Peyer's patch (tissue), 4 donors: ENCODE measurements at regions not wholly inside any gene's neighbourhood (a gene's known extent, or its start where the extent isn't known, plus 50 kb on each side); places are given as distances from the start of the nearest gene placed in this dataset.

Experiments used
- DNase-seq, 3 donors: peaks; one replicate each; pipeline ENCODE4 v3.0.0-alpha.2; 2017 to 2019
- H3K27ac ChIP-seq, 4 donors: fragments of 200-600 bp; sonication (generic); one replicate each; pipeline ENCODE4 v1.5.1; 2016 to 2019
- H3K27me3 ChIP-seq, 2 donors: fragments of 200-600 bp; sonication (generic); one replicate each; pipeline ENCODE4 v1.5.1; 2019
- H3K36me3 ChIP-seq, 3 donors: fragments of 200-600 bp; sonication (generic); one replicate each; pipeline ENCODE4 v1.5.1; 2016 to 2019
- H3K4me1 ChIP-seq, 4 donors: fragments of 200-600 bp; sonication (generic); one replicate each; pipeline ENCODE4 v1.5.1; 2016 to 2019
- H3K4me3 ChIP-seq, 4 donors: fragments of 200-600 bp; sonication (generic); 1 replicate in 3 of 4; 2 replicates in 1 of 4; pipeline ENCODE4 v1.5.1; 2016 to 2019; ENCODE audit warnings: mild to moderate bottlenecking in 1 of 4
- H3K9me3 ChIP-seq, 4 donors: fragments of 200-600 bp; sonication (generic); one replicate each; pipeline ENCODE4 v1.5.1; 2016 to 2019; ENCODE audit warnings: mild to moderate bottlenecking in 1 of 4
- POLR2A ChIP-seq, 2 donors: fragments of 450-650 bp; IDR thresholded peaks; one replicate each; pipeline ENCODE4 v1.5.1; 2017; ENCODE audit warnings: antibody characterized with exemption in 2 of 2, mild to moderate bottlenecking in 2 of 2, moderate library complexity in 2 of 2
- TF ChIP-seq, protein P1 (sequence below), 6 experiments: fragments of 450-650 bp in 4 of 6; fragments of 200-600 bp in 2 of 6; sonication (generic) in 1 of 6; IDR thresholded peaks; one replicate each; pipeline ENCODE4 v1.5.1; 2017 to 2019; ENCODE audit warnings: antibody characterized with exemption in 6 of 6, mild to moderate bottlenecking in 3 of 6, moderate library complexity in 1 of 6

- H3K4me1 ChIP-seq: no peaks in the 10 kb centered on the region
- H3K36me3 ChIP-seq: no peaks in the 10 kb centered on the region
- H3K27ac ChIP-seq: no peak overlapping the region
- no peaks in the 10 kb centered on the region for H3K27me3 ChIP-seq
- TF ChIP-seq, protein P1, sequence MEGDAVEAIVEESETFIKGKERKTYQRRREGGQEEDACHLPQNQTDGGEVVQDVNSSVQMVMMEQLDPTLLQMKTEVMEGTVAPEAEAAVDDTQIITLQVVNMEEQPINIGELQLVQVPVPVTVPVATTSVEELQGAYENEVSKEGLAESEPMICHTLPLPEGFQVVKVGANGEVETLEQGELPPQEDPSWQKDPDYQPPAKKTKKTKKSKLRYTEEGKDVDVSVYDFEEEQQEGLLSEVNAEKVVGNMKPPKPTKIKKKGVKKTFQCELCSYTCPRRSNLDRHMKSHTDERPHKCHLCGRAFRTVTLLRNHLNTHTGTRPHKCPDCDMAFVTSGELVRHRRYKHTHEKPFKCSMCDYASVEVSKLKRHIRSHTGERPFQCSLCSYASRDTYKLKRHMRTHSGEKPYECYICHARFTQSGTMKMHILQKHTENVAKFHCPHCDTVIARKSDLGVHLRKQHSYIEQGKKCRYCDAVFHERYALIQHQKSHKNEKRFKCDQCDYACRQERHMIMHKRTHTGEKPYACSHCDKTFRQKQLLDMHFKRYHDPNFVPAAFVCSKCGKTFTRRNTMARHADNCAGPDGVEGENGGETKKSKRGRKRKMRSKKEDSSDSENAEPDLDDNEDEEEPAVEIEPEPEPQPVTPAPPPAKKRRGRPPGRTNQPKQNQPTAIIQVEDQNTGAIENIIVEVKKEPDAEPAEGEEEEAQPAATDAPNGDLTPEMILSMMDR (IDR thresholded peaks at IDR 0.05): no peak
- TF ChIP-seq POLR2A (IDR thresholded peaks at IDR 0.05): no peak
- H3K4me3 ChIP-seq: no peak overlapping the region
- DNase-seq: peak in 1 of 3 donors; percentile 14
- no peaks in the 10 kb centered on the region for H3K9me3 ChIP-seq
Measured at GRCh38 chr1:5709461-5709975, 282.7 kb downstream of the NPHP4 start.

- Histone ChIP-seq H3K9me3 (no peaks in the 10 kb centered on the region), H3K36me3 (no peaks in the 10 kb centered on the region), H3K4me3 (no peak overlapping the region), H3K27me3 (no peaks in the 10 kb centered on the region), H3K4me1 (no peaks in the 10 kb centered on the region), H3K27ac (no peak overlapping the region)
- TF ChIP-seq POLR2A (IDR thresholded peaks at IDR 0.05): no peak
- TF ChIP-seq, protein P1 (IDR thresholded peaks at IDR 0.05): no peak
- peak in 2 of 3 donors; percentile 23 to 28 for DNase-seq
Measured at GRCh38 chr1:5708346-5709245, 283.6 kb downstream of the NPHP4 start.

DNA sequence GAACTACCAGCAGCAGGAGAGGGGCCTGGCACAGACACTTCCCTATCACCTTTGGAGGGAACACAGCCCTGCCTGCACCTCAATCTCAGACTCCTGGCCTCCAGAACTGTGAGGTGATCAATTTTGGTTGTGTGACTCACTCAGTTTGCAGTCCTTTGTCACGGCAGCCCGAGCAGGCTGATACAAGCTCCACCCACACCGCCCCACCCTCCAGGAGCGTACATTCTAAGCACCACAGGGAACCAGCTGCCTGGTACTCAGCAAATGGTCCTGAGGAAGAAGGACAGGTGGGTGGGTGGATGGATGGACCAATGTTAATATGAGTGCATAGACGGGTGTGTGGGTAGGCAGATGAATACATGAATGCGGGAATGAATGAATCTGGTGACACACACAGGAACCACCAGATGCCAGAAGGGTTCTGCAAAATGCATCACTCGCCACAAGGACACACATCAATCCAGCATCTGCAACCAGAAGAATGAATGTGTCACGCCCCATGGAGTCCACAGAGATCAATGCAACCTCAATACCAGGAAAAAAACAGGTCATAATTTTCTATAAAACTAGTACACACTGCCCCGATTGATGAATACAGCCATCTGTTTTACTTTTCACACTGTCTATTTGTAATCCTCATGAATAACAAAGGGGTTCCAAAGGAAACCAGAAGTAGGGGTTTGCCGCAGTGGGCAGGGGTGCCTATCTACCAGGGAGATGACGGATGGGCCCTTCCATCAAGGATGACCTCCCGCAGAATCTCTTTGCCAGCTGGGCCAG lies 284.5 kb downstream of the NPHP4 start:
- H3K9me3 ChIP-seq: no peaks in the 10 kb centered on the region
- peak in 2 of 3 donors; percentile 39 to 40 for DNase-seq
- no peak overlapping the region for H3K4me3 ChIP-seq
- no peaks in the 10 kb centered on the region for H3K36me3 ChIP-seq
- no peaks in the 10 kb centered on the region for H3K27me3 ChIP-seq
- TF ChIP-seq, protein P1 (IDR thresholded peaks at IDR 0.05): no peak
- no peak for TF ChIP-seq POLR2A (IDR thresholded peaks at IDR 0.05)
- no peaks in the 10 kb centered on the region for H3K4me1 ChIP-seq
- no peak overlapping the region for H3K27ac ChIP-seq

DNA sequence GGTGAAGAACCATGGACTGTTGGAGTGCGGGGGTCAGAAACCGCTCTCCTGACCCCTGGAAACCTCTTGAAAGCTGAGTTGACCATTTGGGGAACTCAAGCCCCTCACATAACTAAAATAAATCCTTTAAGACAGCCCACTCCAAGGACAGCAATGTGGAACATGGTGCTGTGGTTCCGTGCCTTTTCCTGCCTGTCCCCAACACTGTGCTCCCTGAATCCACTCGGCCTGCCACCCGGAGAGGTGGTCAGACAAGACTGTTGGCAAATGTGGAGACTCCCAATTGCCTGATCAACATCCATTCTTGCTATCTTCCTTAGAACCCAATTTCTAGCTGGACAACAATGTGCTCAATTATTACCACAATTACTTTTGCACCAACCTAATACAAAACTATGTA lies 286.0 kb downstream of the NPHP4 start:
- no peaks in the 10 kb centered on the region for H3K36me3 ChIP-seq
- no peaks in the 10 kb centered on the region for H3K9me3 ChIP-seq
- no peak overlapping the region for H3K27ac ChIP-seq
- no peak for DNase-seq
- TF ChIP-seq POLR2A (IDR thresholded peaks at IDR 0.05): no peak
- TF ChIP-seq, protein P1 (IDR thresholded peaks at IDR 0.05): no peak
- no peaks in the 10 kb centered on the region for H3K27me3 ChIP-seq
- no peaks in the 10 kb centered on the region for H3K4me1 ChIP-seq
- no peak overlapping the region for H3K4me3 ChIP-seq

GRCh38 chr1:5705751-5706150 lies 286.5 kb downstream of the NPHP4 start:
- DNase-seq: no peak
- H3K27me3 ChIP-seq: no peaks in the 10 kb centered on the region
- TF ChIP-seq POLR2A (IDR thresholded peaks at IDR 0.05): no peak
- TF ChIP-seq, protein P1 (IDR thresholded peaks at IDR 0.05): no peak
- no peak overlapping the region for H3K4me3 ChIP-seq
- no peaks in the 10 kb centered on the region for H3K9me3 ChIP-seq
- H3K4me1 ChIP-seq: no peaks in the 10 kb centered on the region
- H3K36me3 ChIP-seq: no peaks in the 10 kb centered on the region
- no peak overlapping the region for H3K27ac ChIP-seq
